DMS79 treated with DMSO at 0.1 percent for 48 hours (cell line): ENCODE measurements at regions not wholly inside any gene's neighbourhood (a gene's known extent, or its start where the extent isn't known, plus 50 kb on each side); places are given as distances from the start of the nearest gene placed in this dataset.

Experiments
- DNase-seq: peaks from one replicate; lab custom pipeline; 2025; lab: John Stamatoyannopoulos, UW

- DNase-seq: no peak
Measured at GRCh38 chr12:123077298-123078119, 73.4 kb downstream of the PITPNM2 start.

GRCh38 chr12:123076604-123077297 is 74.1 kb downstream of the PITPNM2 start:
- DNase-seq: no peak

- DNase-seq: peak; percentile 82
Measured at GRCh38 chr12:123075646-123076171, 75.2 kb downstream of the PITPNM2 start.

- no peak for DNase-seq
Measured at GRCh38 chr12:123075087-123075645, 75.7 kb downstream of the PITPNM2 start.

- DNase-seq: no peak
Measured at GRCh38 chr12:123073962-123074801, 76.7 kb downstream of the PITPNM2 start.

- no peak for DNase-seq
Measured at GRCh38 chr12:123073292-123073691, 77.6 kb downstream of the PITPNM2 start.

- DNase-seq: peak; percentile 12
Measured at GRCh38 chr12:123071857-123072256, 79.0 kb downstream of the PITPNM2 start.

GRCh38 chr12:123071099-123071800 is 79.6 kb downstream of the PITPNM2 start:
- no peak for DNase-seq

GRCh38 chr12:123070267-123071081 is 80.4 kb downstream of the PITPNM2 start:
- DNase-seq: no peak

GRCh38 chr12:123069436-123070266 is 81.2 kb downstream of the PITPNM2 start:
- DNase-seq: no peak

GRCh38 chr12:123067654-123068053 is 83.2 kb downstream of the PITPNM2 start:
- no peak for DNase-seq

GRCh38 chr12:123066384-123066710 is 84.5 kb downstream of the PITPNM2 start:
- DNase-seq: no peak

- DNase-seq: no peak
Measured at GRCh38 chr12:123065676-123066383, 85.1 kb downstream of the PITPNM2 start.

GRCh38 chr12:123064885-123065619 is 84.6 kb downstream of the ARL6IP4 start:
- peak; percentile 28 for DNase-seq

GRCh38 chr12:123064366-123064765 is 83.9 kb downstream of the ARL6IP4 start:
- no peak for DNase-seq

- no peak for DNase-seq
Measured at GRCh38 chr12:123063535-123063934, 83.1 kb downstream of the ARL6IP4 start.

GRCh38 chr12:123062681-123063486 is 82.4 kb downstream of the ARL6IP4 start:
- DNase-seq: no peak
